KMS-11 (cell line): ENCODE measurements at regions not wholly inside any gene's neighbourhood (a gene's known extent, or its start where the extent isn't known, plus 50 kb on each side); places are given as distances from the start of the nearest gene placed in this dataset.

ENCODE experiments used
- H2AFZ ChIP-seq: fragments of 200-600 bp; sonication (generic); 2 replicates; pipeline ENCODE4 v1.6.1; 2016; ENCODE audit warnings: antibody characterized with exemption, mixed run types, low read depth
- H3K27ac ChIP-seq: fragments of 200-600 bp; sonication (generic); 2 replicates; pipeline ENCODE4 v1.6.1; 2016; ENCODE audit warnings: mild to moderate bottlenecking, mixed run types
- H3K27me3 ChIP-seq: fragments of 200-600 bp; sonication (generic); 2 replicates; pipeline ENCODE4 v1.6.1; 2017; ENCODE audit warnings: mild to moderate bottlenecking, low read depth, mixed run types, moderate library complexity; ENCODE audit not compliant: insufficient read depth
- H3K36me3 ChIP-seq: fragments of 200-600 bp; sonication (generic); 2 replicates; pipeline ENCODE4 v1.6.1; 2017; ENCODE audit warnings: mild to moderate bottlenecking, mixed run types; ENCODE audit not compliant: insufficient read depth
- H3K4me1 ChIP-seq: fragments of 200-600 bp; sonication (generic); 2 replicates; pipeline ENCODE4 v1.6.1; 2016; ENCODE audit warnings: mild to moderate bottlenecking, low read depth, mixed run types; ENCODE audit not compliant: poor library complexity, severe bottlenecking
- H3K4me2 ChIP-seq: fragments of 200-600 bp; sonication (generic); 2 replicates; pipeline ENCODE4 v1.7.0; 2016; ENCODE audit warnings: mild to moderate bottlenecking, mixed run types
- H3K4me3 ChIP-seq: fragments of 200-600 bp; sonication (generic); IDR thresholded peaks from 2 replicates; pipeline ENCODE4 v1.6.1; 2017; ENCODE audit warnings: low read depth, low read length, mixed read lengths; ENCODE audit not compliant: insufficient read depth
- H3K79me2 ChIP-seq: fragments of 200-600 bp; sonication (generic); 2 replicates; pipeline ENCODE4 v1.6.1; 2016; ENCODE audit warnings: low read depth, mixed run types; ENCODE audit not compliant: insufficient read depth
- H3K9ac ChIP-seq: fragments of 200-600 bp; sonication (generic); 2 replicates; pipeline ENCODE4 v1.6.1; 2016; ENCODE audit warnings: mild to moderate bottlenecking, mixed run types
- H4K20me1 ChIP-seq: fragments of 200-600 bp; sonication (generic); 2 replicates; pipeline ENCODE4 v1.6.1; 2016; ENCODE audit warnings: mild to moderate bottlenecking, mixed run types; ENCODE audit not compliant: insufficient read depth
- CTCF ChIP-seq: fragments of 200-600 bp; sonication (generic); conservative IDR thresholded peaks from 2 replicates; pipeline ENCODE4 v1.6.1; 2017; ENCODE audit warnings: low read depth, mild to moderate bottlenecking, antibody characterized with exemption, low read length, moderate library complexity, mixed read lengths

- TF ChIP-seq CTCF = no peak
- Histone ChIP-seq H3K27ac (no peak overlapping the region), H4K20me1 (no peaks in the 10 kb centered on the region), H2AFZ (no peak overlapping the region), H3K4me1 (peaks cover 9% of the 10 kb centered on the region), H3K27me3 (no peaks in the 10 kb centered on the region), H3K79me2 (no peaks in the 10 kb centered on the region), H3K36me3 (no peaks in the 10 kb centered on the region), H3K4me2 (no peak overlapping the region), H3K9ac (no peak overlapping the region), H3K4me3 (no peak overlapping the region)
Observed at GRCh38 chrX:121832446-121832845, 785.0 kb downstream of the GLUD2 start.

- Histone ChIP-seq H3K36me3 (no peaks in the 10 kb centered on the region), H3K4me1 (peaks cover 10% of the 10 kb centered on the region), H3K9ac (no peak overlapping the region), H2AFZ (no peak overlapping the region), H3K27me3 (no peaks in the 10 kb centered on the region), H3K79me2 (no peaks in the 10 kb centered on the region), H3K27ac (no peak overlapping the region), H4K20me1 (no peaks in the 10 kb centered on the region), H3K4me3 (no peak overlapping the region), H3K4me2 (no peak overlapping the region)
- no peak for TF ChIP-seq CTCF
Observed at GRCh38 chrX:121836000-121836399, 788.6 kb downstream of the GLUD2 start.

DNA sequence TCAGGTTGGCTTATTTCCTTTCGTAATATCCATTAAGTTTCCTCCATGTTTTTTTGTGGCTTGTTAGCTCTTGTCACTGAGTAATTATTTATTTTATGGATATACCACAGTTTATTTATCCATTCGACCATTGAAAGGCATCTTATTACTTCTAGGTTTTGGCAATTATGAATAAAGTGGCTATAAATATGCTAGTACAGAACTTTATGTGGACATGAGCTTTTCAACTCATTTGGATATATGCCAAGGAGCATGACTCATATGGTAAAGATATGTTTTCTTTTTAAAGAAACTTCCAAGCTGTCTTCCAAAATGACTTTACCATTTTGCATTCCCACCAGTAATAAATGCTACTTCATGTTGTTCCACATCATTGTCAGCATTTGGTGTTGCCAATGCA, 803.6 kb downstream of the GLUD2 start:
- no peak overlapping the region for H3K27ac ChIP-seq
- no peaks in the 10 kb centered on the region for H3K27me3 ChIP-seq

GRCh38 chrX:121853762-121854613, 806.6 kb downstream of the GLUD2 start:
- no peaks in the 10 kb centered on the region for H4K20me1 ChIP-seq
- H2AFZ ChIP-seq = no peak overlapping the region
- no peak overlapping the region for H3K27ac ChIP-seq
- no peak overlapping the region for H3K9ac ChIP-seq
- no peaks in the 10 kb centered on the region for H3K79me2 ChIP-seq
- no peaks in the 10 kb centered on the region for H3K36me3 ChIP-seq
- H3K4me2 ChIP-seq = no peak overlapping the region
- no peaks in the 10 kb centered on the region for H3K4me1 ChIP-seq
- no peak overlapping the region for H3K4me3 ChIP-seq
- no peak for TF ChIP-seq CTCF
- H3K27me3 ChIP-seq = no peaks in the 10 kb centered on the region

More for the DNA sequence above, 803.6 kb downstream of the GLUD2 start:
- Histone ChIP-seq H3K4me1 (no peaks in the 10 kb centered on the region), H2AFZ (no peak overlapping the region), H3K4me3 (no peak overlapping the region), H3K36me3 (no peaks in the 10 kb centered on the region), H3K9ac (no peak overlapping the region), H3K4me2 (no peak overlapping the region), H4K20me1 (no peaks in the 10 kb centered on the region), H3K79me2 (no peaks in the 10 kb centered on the region)
- TF ChIP-seq CTCF = no peak
